Gastroesophageal sphincter (tissue), 3 donors: ENCODE measurements at regions not wholly inside any gene's neighbourhood (a gene's known extent, or its start where the extent isn't known, plus 50 kb on each side); places are given as distances from the start of the nearest gene placed in this dataset.

Experiments used
- POLR2A ChIP-seq, 2 donors: fragments of 450-650 bp; IDR thresholded peaks; one replicate each; pipeline ENCODE4 v1.6.1; 2017; ENCODE audit warnings: antibody characterized with exemption in 2 of 2, mild to moderate bottlenecking in 2 of 2, moderate library complexity in 1 of 2
- POLR2AphosphoS5 ChIP-seq: sonication (generic); formaldehyde crosslinking; IDR thresholded peaks from one replicate; pipeline ENCODE4 v1.6.1; 2017; ENCODE audit warnings: antibody characterized with exemption
- TF ChIP-seq, protein P1 (sequence below), 4 experiments: fragments of 200-600 bp in 2 of 4; fragments of 450-650 bp in 2 of 4; sonication (generic) in 1 of 4; IDR thresholded peaks; one replicate each; pipeline ENCODE4 v1.5.1; 2017 to 2019; ENCODE audit warnings: antibody characterized with exemption in 4 of 4, mild to moderate bottlenecking in 2 of 4, moderate library complexity in 2 of 4

DNA sequence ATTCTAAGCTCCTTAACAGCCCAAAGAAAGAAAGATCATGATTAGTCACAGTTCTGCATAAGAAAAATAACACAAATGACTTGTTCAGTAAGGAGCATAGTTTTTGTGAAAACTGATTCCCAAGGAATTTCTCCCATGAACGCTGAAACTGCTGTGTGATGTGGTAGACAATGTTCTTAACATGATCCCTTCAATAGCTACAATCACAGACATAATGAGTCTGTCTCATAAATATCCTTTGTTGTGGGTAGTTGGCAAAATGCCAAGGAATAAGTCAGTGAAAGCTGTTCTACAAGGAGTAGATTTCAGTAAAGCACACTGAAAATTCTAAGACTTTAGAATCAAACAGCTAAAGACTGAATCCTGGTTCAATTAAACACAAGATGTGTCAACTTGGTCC lies 404.8 kb downstream of the HLX start:
- TF ChIP-seq, protein P1, sequence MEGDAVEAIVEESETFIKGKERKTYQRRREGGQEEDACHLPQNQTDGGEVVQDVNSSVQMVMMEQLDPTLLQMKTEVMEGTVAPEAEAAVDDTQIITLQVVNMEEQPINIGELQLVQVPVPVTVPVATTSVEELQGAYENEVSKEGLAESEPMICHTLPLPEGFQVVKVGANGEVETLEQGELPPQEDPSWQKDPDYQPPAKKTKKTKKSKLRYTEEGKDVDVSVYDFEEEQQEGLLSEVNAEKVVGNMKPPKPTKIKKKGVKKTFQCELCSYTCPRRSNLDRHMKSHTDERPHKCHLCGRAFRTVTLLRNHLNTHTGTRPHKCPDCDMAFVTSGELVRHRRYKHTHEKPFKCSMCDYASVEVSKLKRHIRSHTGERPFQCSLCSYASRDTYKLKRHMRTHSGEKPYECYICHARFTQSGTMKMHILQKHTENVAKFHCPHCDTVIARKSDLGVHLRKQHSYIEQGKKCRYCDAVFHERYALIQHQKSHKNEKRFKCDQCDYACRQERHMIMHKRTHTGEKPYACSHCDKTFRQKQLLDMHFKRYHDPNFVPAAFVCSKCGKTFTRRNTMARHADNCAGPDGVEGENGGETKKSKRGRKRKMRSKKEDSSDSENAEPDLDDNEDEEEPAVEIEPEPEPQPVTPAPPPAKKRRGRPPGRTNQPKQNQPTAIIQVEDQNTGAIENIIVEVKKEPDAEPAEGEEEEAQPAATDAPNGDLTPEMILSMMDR (IDR thresholded peaks at IDR 0.05) = no peak
- no peak for TF ChIP-seq POLR2AphosphoS5
- TF ChIP-seq POLR2A (IDR thresholded peaks at IDR 0.05) = no peak
